Limb (tissue), 2 donors: ENCODE measurements at regions not wholly inside any gene's neighbourhood (a gene's known extent, or its start where the extent isn't known, plus 50 kb on each side); places are given as distances from the start of the nearest gene placed in this dataset.

Source experiments
- DNase-seq, 2 donors: peaks; one replicate each; pipeline ENCODE4 v3.0.0-alpha.2; 2016; ENCODE audit errors: extremely low spot score in 2 of 2

DNA sequence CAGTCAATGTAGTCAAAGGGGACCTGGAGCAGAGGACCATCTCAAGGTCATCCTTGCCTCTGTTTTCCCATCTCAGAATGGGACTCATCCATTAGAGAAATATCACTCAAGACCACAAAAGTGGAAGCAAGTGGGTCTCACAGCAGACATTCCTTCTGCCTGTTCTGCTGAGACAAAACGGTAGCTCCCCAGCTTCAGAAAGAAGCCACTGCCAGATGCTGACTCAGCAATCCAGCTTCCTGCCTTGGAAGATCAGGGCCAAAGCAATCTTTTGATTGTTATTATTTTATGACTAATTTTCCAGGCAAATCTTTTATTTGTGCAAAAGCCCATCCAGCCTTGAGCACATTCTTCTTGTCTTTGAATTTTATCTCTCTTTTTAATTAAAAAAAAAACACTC, 86.8 kb downstream of the CCT6B start:
- DNase-seq = no peak

DNA sequence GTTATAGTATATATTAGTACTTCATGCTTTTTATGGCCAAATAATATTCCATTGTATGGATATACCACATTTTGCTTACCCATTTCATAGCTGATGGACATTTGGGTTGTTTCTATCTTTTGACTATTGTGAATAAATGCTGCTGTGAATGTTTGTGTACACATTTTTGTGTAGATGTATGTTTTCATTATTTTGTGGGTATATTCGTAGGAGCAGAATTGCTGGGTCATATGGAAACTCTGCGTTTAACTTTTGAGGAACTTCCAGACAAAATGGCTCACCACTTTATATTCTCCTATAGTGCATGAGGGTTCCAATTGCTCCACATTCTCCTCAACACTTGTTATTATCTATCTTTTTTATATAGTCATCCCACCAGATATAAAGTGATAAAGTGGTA, 88.6 kb downstream of the CCT6B start:
- no peak for DNase-seq

DNA sequence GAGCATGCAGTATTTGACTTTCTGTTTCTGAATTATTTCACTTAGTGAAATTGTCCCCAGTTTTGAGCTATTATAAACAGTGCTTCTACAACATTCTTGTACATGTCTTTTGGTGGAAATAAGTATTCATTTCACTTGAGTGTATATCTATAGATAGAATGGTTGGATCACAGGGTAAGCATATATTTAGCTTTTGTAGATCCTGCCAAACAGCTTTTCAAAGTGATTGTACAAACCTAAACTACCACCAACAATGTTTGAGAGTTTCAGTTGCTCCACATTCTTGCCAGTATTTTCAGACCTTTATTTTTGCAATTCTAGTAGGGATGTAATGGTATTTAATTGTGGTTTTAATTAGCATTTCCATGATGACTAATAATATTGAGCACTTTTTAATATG, 91.6 kb downstream of the CCT6B start:
- DNase-seq = no peak

DNA sequence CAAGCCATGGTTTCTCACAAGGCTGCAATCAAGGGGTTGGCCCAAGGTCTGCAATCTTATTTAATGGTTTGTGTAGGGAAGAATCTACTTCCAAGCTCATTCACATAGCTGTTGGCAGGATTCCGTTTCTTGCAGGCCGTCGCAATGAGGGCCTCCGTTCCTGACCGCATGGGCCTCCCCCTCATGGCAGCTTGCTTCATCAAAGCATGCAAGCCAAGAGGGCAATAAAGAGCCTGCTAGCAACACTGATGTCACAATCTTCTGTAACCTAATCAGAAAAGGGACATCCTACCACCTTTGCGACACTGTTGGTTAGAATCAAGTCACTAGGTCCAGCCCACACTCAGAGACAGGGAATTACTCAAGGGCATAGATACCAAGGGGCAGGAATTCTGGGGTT, 95.5 kb downstream of the CCT6B start:
- DNase-seq = no peak

DNA sequence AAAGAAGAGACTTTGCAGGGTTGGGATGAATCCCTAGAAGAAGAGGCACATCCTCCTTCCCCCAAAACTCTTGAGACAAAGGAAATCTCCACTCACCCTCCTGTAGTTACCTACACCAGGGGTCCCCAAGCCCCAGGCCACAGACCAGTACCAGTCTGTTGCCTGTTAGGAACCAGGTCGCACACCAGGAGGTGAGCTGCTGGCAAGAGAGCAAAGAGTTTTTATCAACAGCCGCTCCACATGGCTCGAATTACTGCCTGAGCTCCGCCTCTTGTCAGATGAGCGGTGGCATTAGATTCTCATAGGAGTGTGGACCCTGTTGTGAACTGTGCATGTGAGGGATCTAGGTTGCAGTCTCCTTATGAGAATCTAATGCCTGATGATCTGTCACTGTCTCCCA, 98.9 kb downstream of the CCT6B start:
- no peak for DNase-seq

DNA sequence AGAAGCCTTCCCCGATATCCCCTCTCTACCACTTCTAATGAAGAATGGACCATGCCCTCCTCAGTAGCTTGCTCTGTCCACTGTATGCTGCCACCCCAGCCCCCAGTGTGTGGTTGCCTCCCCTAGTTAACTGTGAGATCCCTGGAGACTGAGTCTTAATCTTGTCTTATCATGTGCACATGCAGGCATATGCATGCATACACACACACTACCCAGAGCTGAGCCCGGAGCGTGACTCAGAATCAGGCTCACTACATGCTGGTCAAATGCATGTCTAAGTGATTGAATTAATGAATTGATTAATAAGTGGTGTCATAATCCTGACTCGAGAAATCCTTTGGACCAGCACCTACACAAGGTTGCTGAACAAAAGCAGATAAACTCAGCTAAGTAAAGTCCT, 99.4 kb downstream of the CCT6B start:
- DNase-seq = no peak

DNA sequence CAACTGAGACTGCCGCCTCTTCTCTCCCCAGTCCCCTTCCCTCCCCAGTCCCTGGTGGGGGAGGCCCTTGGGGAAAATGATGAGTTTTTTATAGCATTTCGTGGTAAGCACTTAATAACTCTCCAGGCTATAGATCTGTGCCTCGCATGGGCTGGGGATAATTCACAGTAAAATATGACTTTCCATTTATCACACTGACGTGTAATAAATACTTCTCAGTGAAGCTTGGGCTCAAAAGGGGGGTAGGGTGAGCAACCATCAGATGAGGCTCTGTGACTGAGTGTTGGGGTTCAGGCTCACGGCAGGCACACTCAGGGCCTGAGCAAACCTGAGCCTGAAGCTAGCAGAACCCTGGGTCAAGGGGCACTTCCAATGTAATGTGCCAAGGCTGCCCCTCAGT, 101.6 kb downstream of the CCT6B start:
- DNase-seq = no peak

DNA sequence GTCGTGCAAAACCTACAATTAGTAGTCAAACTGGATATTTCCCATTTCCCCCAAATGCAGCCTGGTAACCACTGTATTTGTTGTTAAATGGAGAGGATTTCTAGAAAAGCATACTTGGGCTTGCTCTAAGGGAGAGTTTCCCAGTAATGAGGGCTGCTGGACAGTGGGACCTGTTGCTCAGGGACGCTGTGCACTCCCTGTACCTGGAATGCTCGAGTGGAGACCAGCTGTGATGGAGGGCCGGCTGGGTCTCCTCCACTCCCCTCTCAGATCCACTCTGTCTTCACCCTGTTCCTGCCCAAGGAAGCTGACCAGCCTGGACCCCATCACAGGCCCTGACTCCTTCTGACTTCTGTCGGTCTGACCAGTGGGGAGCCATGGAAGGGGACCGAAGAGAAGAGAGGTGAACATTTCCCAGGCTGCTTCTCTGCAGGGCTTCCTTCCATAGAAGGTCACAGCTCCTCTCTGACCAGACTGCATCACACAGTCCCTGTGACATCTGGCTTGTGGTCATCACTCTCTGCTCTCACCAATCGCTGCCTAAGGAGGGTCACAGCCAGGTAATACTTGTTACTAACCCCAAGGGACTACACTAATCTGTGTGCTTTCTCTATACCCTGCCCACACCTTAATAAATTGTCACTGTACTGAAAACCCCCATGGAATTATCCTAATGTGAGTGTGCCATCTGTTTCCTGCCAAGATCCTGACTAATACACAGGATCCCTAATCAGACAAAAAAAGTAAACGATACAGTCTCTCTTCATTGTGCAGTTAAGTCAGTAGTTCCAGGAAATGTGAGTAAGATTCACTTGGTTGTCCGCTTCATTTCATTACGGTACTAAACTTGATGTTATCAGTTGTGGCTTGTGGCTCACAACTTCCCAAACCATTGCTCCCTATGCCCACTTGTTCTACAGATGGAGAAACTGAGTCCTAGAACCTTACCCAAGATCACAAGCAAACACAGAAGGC, 102.4 kb downstream of the CCT6B start:
- no peak for DNase-seq

DNA sequence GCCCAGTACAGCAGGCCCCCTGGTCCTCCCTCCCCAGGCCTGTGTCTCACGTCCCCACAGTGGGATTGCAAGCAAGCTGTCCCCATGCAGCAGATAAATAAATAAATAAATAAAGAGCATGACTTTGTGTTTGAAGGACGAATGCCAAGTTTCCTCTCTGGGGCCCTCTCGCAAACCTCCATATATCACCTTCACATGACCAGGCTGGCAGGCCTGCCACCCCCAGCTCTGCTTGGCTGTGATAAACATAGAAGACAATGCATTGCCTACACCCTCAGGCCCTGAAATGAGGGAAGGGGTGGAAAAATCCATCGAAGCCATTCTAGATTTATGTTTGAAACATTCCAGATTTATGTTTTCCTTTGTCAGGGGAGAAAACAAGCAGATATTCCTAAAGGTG, 107.3 kb downstream of the CCT6B start:
- no peak for DNase-seq

DNA sequence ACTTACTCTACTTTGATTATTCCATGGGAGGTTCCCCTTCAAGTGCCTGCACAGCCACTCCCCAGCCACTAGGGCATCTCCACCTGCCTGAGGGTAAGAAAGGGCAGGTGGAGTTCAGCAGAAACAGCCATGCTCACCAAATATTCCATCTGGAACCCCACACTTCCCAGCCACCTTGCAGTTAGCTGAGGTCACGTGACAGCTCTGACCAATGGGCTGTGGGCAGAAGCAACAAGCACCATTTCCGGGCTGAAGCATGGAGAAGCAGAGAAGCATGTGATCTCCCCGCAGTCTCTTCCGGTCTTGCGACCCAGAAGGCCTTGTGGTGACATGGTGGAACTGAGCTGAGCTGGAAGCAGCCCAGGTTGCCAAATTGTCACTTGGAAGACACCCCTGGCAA, 108.6 kb downstream of the CCT6B start:
- DNase-seq = no peak

DNA sequence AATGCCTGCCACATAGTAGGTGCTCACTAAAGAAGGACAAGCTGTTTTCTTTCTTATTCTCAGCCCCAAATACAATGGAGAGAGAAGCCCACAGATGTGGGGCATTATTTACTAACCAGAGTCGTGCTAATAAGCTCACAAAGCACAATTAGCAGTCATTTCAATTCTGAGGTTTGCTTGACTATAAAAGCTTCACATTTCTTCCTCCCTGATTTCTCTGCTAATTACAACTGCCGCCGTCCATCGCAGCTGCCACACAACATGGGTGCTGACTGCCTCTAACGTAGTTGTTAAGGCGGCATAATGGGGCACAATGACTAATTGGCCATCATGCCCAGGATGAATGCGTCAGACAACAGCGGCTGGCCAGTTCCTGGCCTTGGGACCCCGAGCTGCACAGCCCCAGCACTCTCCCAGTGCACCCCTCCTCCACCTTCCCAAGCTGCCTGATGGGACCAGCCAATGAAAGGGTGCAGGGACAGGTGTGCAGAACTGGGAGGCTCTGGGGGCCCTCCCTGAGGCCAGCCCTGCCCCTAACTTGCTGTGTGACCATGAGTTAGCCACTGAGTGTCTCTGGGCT, 109.2 kb downstream of the CCT6B start:
- DNase-seq = no peak

DNA sequence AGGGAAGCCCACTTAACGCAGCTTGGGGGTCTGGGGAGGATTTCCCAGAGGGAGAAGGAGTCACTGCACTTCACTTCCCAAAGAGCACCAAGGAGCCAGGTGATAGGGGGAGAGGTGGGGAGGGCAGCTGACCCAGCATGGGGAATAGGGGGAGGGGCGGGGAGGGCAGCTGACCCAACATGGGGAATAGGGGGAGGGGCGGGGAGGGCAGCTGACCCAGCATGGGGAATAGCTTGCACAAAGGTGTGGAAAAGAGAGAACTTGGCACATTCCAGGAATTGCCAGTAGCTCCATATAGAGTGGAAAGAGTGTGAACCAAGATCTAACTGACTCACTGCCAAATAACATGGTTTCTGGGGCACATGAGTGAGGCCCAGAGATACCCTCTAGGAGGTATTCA, 110.3 kb downstream of the CCT6B start:
- DNase-seq = no peak

DNA sequence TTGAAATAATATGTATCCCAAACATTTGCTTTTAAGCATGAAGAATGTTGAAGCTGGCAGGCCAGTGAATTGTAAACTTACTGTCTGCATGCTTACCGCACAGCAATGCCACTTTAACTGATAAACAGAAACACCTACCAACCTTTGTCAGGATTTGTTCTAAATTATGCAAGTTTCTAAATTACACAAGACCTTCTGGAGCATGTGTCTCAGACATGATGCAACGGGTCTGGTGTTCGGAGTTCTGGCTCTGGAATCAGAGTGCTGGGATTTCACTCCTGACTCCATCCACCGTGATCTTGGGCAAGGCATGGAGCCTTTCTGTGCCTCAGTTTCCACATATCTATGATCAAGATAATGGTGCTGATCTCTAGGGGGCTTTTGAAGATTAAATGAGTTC, 111.2 kb downstream of the CCT6B start:
- DNase-seq = no peak

DNA sequence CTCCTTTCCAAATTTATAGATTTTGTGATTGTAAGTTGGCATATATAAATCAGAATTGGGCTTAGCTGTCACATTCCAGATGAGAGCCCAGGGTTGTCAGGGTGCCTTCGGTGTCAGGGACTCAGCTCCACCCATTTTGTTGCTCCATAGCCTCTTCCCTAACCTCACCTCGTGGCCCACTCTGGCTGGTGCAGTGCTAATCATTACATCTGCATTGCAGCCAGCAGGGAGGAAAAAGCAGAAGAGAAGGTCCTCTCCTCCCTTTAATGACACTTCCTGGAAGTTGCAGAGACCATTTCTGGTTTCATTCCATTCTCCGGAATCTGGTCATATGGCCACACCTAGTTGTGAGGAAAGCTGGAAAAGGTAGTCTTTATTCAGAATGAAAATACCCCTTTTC, 113.3 kb downstream of the CCT6B start:
- DNase-seq = no peak

DNA sequence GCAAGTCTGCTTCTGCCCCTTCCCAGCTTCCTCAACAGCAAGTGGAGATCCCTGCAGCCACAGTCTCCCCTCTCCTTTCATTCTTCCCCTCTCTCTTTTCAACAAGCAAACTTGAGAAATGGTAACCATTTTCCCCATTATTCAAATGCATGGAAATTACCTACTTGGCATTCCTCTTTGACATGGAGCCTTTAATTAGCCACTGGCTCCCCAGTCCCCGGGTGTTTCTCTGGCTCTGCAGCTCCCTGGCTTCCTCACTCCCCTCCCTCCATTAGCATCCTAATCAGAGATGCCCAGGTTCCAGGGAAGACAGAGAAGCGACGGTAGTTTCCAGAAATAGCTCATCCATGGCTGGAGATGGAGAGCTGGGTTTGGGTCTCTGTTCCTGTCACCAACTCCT, 116.0 kb downstream of the CCT6B start:
- DNase-seq = no peak

DNA sequence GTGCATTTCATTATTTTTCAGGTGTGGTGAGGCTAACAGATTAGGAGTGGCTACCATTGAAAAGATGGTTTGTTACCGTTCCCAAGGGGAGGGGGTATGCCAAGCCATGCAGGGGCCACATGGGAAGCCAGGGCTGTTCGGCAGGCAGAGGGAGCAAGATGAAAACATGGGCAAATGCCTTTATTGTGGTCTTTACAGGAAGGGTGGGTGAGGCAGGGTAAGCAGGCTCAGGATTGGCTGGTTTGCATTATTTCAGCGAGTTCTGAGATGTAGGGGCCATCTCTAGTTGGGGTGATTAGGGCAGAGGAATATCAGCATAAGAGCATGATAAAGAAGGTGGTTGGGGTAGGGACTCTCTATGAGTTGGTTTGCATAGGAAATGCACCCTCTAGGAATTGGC, 117.6 kb downstream of the CCT6B start:
- DNase-seq = no peak

DNA sequence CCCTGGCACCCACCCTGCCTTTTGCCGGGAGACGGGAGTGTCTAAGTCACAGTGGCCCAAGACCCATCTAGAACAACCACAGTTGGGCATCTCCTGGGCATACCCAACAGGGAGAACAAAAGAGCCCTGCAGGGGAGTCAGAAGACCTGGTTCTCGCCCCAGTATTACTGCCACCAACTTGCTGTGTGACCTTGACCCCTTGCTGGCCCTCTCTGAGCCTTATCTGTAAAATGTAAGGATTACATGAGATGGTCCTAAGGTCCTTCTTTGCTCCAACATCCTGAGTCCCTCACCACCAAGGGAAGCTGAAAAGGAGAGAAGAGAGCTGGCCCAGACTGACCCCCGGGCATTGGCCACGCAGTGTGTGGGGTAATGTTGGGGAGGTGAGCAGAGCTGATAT, 119.0 kb downstream of the CCT6B start:
- DNase-seq = no peak

DNA sequence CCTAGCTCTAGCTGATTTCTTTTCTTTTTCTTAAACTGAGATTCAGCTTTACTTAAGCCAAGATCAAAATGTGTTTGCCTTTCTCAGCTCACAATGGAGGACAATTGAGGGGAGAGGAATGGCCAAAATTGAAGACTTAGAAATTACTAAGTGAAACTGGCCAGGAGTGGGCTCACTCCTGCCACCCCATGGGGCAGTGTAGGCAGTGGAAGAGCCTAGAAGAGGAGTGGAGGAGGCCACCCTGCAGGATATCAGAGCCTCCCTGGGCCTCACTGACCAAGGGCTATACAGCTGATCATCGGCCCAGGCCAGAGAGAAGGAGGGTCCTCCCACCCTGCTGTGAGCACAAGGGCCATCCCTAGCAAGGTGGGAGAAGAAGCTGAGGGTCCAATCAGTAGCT, 119.8 kb downstream of the CCT6B start:
- no peak for DNase-seq

DNA sequence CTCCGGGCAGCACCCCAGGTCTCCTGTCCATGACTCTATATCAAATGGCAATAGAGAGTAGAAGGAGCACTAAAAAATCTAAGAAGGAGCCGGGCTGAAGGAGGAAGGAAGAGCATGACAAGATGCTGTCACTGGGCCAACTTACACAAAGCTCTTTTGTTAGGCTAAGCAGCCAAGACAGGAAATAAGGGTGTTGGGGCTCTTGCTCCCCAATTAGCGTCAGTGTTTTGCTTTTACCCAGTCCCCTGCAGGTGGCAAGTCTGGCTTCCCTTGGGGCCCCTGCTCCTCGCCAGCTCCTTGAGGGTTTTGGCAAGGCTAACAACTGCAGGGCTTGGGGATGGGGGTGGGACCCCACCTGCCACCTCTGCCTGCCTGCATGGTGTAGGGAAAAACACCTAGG, 120.5 kb downstream of the CCT6B start:
- DNase-seq = no peak

DNA sequence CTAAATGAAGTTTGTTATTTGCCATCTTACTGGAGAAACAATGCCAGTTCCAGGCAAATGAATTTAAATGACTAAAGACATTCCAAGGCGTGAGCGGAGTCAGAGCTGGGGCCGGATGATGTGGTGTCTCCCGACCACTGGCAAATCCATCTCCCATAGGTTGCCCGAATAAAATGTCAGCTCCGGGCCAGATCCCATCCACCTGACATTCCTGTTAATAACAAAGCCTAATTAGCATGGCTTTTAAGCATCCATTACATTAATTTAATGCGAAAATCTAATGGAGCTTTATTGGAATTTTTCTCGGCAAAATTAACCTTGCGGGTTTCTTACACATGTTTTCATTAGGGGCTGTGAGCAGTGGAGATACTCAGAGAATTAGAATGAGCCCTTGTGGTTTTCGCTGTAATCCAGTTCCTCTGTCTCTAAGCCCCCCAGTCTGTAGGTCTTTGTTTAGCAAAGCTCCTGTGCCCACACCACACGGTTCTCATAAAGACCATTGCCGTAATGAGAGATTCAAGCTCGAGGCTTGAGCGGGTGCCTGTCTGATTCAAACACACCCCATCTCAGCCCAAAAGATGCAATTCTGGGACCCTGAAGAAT, 123.3 kb downstream of the CCT6B start:
- no peak for DNase-seq

DNA sequence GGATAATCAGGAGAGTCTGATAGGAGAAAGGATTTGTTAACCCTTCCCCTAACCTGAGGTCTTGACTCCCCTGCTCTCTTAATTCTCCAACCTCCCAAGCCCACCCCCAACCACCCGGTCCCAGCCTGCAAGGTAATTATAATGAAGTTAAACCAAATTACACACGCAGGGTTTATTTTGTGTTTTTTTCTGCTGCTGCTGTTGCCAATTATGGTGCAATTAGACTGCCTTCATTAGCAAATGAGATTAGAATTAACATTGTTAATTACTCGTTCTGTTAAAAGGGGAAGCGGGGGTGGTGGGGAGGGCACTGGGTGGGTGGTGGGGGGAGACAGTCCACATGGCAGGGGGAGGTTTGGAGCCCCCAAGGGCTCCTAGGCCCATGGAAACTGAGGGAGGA, 128.9 kb downstream of the CCT6B start:
- no peak for DNase-seq

DNA sequence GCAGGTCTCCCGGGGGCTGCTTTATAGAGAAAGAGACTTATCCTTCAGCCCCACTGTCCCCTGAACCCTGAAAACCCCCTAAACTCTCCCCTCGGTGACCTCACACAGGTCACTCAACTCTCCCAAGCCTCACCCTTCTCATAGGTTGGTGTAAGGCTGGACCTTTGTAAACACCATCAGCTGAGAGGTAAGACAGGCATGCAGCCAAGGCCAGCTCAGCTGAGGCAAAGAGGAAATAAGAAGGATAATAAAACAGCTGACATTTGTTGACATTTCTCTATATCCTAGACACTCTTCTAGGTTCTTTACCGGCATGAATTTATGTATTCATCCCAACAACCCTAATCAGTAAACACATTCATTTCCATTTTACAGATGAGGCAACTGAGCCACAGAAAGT, 134.3 kb downstream of the CCT6B start:
- no peak for DNase-seq

DNA sequence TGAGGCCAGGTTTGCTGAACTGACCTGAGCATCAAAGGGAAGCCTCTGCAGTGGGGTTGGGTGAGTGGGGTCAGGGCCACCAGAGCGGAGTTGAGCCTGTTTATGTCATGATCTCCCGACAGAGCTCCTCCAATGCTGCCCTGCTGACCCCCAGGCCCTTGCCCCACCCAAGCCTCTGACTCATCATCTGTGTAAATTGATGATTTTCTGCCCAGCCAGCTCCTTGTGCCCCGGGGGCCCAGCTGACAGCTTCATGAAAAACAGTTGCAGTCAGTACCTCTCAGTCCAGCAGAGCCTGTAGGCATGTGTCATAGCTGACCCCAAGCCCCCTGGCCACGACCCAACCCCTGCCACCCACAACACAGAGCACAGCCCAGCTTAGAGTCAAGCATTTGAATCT, 134.9 kb downstream of the CCT6B start:
- DNase-seq = no peak
